LoVo (cell line): ENCODE measurements at regions not wholly inside any gene's neighbourhood (a gene's known extent, or its start where the extent isn't known, plus 50 kb on each side); places are given as distances from the start of the nearest gene placed in this dataset.
"Not testable (repeated sequence)": the region's sequence is repeated elsewhere in the genome, so short reads cannot be mapped to it uniquely, and the experiment has no call there.

Source experiments
- DNase-seq: peaks from one replicate; pipeline ENCODE4 v3.0.0-alpha.2; 2016; ENCODE audit warnings: low spot score

GRCh38 chr5:143955141-143955540, 143.2 kb downstream of the HMHB1 start:
- no peak for DNase-seq

- DNase-seq, result no peak
These were observed 145.5 kb downstream of the HMHB1 start for GRCh38 chr5:143957455-143957854.

GRCh38 chr5:143962201-143962600, 150.2 kb downstream of the HMHB1 start:
- DNase-seq, result no peak

- no peak for DNase-seq
These were observed 153.0 kb downstream of the HMHB1 start for GRCh38 chr5:143964919-143965318.

- no peak for DNase-seq
These were observed 154.3 kb downstream of the HMHB1 start for GRCh38 chr5:143966280-143966679.

GRCh38 chr5:143968071-143968878, 156.3 kb downstream of the HMHB1 start:
- DNase-seq, result peak; percentile 35

GRCh38 chr5:143970159-143970558, 158.2 kb downstream of the HMHB1 start:
- no peak for DNase-seq

- no peak for DNase-seq
These were observed 160.1 kb downstream of the HMHB1 start for GRCh38 chr5:143972068-143972467.

GRCh38 chr5:143976055-143976454, 164.1 kb downstream of the HMHB1 start:
- DNase-seq, result no peak

GRCh38 chr5:143977891-143978461, 166.0 kb downstream of the HMHB1 start:
- peak; percentile 69 for DNase-seq

GRCh38 chr5:143979044-143979690, 167.2 kb downstream of the HMHB1 start:
- no peak for DNase-seq

- no peak for DNase-seq
These were observed 168.5 kb downstream of the HMHB1 start for GRCh38 chr5:143980506-143980905.

- not testable (repeated sequence) for DNase-seq
These were observed 171.0 kb downstream of the HMHB1 start for GRCh38 chr5:143982957-143983356.

- peak; percentile 80 for DNase-seq
These were observed 174.0 kb downstream of the HMHB1 start for GRCh38 chr5:143985832-143986515.

GRCh38 chr5:143986516-143987212, 174.7 kb downstream of the HMHB1 start:
- peak; percentile 11 for DNase-seq

- DNase-seq, result no peak
These were observed 175.3 kb downstream of the HMHB1 start for GRCh38 chr5:143987264-143987663.

GRCh38 chr5:143987751-143988560, 176.0 kb downstream of the HMHB1 start:
- DNase-seq, result no peak

- no peak for DNase-seq
These were observed 178.0 kb downstream of the YIPF5 start for GRCh38 chr5:143992496-143992895.

GRCh38 chr5:144002876-144003275, 167.6 kb downstream of the YIPF5 start:
- no peak for DNase-seq

GRCh38 chr5:144003636-144004035, 166.8 kb downstream of the YIPF5 start:
- DNase-seq, result no peak

- no peak for DNase-seq
These were observed 166.3 kb downstream of the YIPF5 start for GRCh38 chr5:144004146-144004545.
